GM21526 (cell line): ENCODE measurements at regions not wholly inside any gene's neighbourhood (a gene's known extent, or its start where the extent isn't known, plus 50 kb on each side); places are given as distances from the start of the nearest gene placed in this dataset.

ENCODE experiments used
- ATAC-seq: cut with Tn5 transposase; IDR thresholded peaks from one replicate; pipeline ENCODE4 v1.9.1; 2021; ENCODE audit warnings: moderate library complexity; ENCODE audit not compliant: unreplicated experiment, low FRiP score

GRCh38 chr9:88657893-88658292, 122.9 kb downstream of the NXNL2 start:
- no peak for ATAC-seq

GRCh38 chr9:88658311-88658822, 123.4 kb downstream of the NXNL2 start:
- no peak for ATAC-seq

GRCh38 chr9:88659126-88659525, 124.1 kb downstream of the NXNL2 start:
- no peak for ATAC-seq

GRCh38 chr9:88660611-88661010, 125.6 kb downstream of the NXNL2 start:
- no peak for ATAC-seq

- no peak for ATAC-seq
Observed at GRCh38 chr9:88661759-88662158, 126.8 kb downstream of the NXNL2 start.

GRCh38 chr9:88663771-88664419, 128.9 kb downstream of the NXNL2 start:
- ATAC-seq = no peak

- no peak for ATAC-seq
Observed at GRCh38 chr9:88664773-88665172, 129.8 kb downstream of the NXNL2 start.

- no peak for ATAC-seq
Observed at GRCh38 chr9:88672874-88673689, 138.1 kb downstream of the NXNL2 start.

- ATAC-seq = no peak
Observed at GRCh38 chr9:88673886-88674285, 138.9 kb downstream of the NXNL2 start.

- ATAC-seq = no peak
Observed at GRCh38 chr9:88676644-88677043, 141.7 kb downstream of the NXNL2 start.

- no peak for ATAC-seq
Observed at GRCh38 chr9:88678008-88678407, 143.0 kb downstream of the NXNL2 start.

- no peak for ATAC-seq
Observed at GRCh38 chr9:88678431-88678830, 143.5 kb downstream of the NXNL2 start.

- no peak for ATAC-seq
Observed at GRCh38 chr9:88680041-88680440, 145.1 kb downstream of the NXNL2 start.

- no peak for ATAC-seq
Observed at GRCh38 chr9:88680505-88681160, 145.7 kb downstream of the NXNL2 start.

- no peak for ATAC-seq
Observed at GRCh38 chr9:88681434-88681833, 146.5 kb downstream of the NXNL2 start.

- no peak for ATAC-seq
Observed at GRCh38 chr9:88682431-88682831, 147.5 kb downstream of the NXNL2 start.

GRCh38 chr9:88684046-88684445, 149.1 kb downstream of the NXNL2 start:
- ATAC-seq = no peak

- ATAC-seq = no peak
Observed at GRCh38 chr9:88684845-88685244, 149.9 kb downstream of the NXNL2 start.

GRCh38 chr9:88685966-88686365, 151.0 kb downstream of the NXNL2 start:
- ATAC-seq = no peak

- no peak for ATAC-seq
Observed at GRCh38 chr9:88689509-88690298, 154.7 kb downstream of the NXNL2 start.

- no peak for ATAC-seq
Observed at GRCh38 chr9:88690628-88691027, 155.7 kb downstream of the NXNL2 start.
